ENCODE measurements at regions not wholly inside any gene's neighbourhood (a gene's known extent, or its start where the extent isn't known, plus 50 kb on each side); places are given as distances from the start of the nearest gene placed in this dataset.

DNA sequence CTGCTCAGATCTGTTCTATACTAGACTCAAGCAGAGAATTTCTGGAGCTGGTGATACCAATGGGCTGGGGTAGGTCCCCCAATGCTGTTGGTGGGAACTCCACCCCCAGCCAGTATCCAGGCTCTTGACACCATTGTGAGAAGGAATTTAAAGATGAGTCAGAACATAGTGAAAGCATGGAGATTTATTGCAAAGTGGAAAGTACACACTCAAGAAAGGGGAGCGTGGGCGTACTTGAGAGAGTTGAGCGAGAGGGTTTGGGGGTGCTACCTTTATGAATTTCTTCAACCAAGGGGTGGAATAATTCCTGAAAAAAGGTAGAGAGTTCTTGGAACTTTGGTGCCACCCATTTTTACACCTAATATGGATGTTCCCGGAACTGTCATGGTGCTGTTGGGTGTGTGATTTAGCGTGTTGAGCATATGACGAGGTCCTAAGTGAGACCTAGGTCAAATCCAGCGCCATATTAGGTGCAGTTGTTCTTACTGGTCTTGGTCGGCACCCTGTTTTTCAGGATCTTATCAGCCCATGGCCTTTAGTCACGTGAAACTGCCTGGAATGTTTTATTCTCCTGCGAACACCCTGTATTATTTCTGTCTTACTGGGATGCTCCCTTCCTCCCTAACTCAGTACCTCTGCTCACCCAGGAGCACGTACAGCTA, 122.0 kb upstream of the AHR start:
- Histone ChIP-seq H2AFZ (ENCODE audit: low read length) (no peak overlapping the region), H3K4me1 (ENCODE audit: insufficient read depth, low read length) (no peaks in the 10 kb centered on the region), H2BK120ac (ENCODE audit: low read depth, low read length, poor library complexity, severe bottlenecking) (no peak overlapping the region), H3K79me1 (ENCODE audit: insufficient read depth, low read depth, low read length, poor library complexity, severe bottlenecking) (no peaks in the 10 kb centered on the region), H3K23ac (ENCODE audit: insufficient read length, low read depth, low read length) (no peak overlapping the region), H4K20me1 (ENCODE audit: control insufficient read depth, insufficient read depth, insufficient read length) (no peaks in the 10 kb centered on the region), H3K9me3 (ENCODE audit: control insufficient read depth, low read depth, low read length) (no peaks in the 10 kb centered on the region), H2BK12ac (ENCODE audit: insufficient read length, low read depth, low read length) (no peak overlapping the region), H3K14ac (ENCODE audit: insufficient read depth, low read length) (peak overlapping the region; percentile 57; the same call in 1 of the 2 replicates), H4K8ac (replicated peaks; ENCODE audit: insufficient read length, low read depth, low read length) (no peak overlapping the region), H2BK20ac (ENCODE audit: low read depth, low read length, poor library complexity, severe bottlenecking) (no peak overlapping the region), H3T11ph (ENCODE audit: low read length) (no peak overlapping the region), H4K91ac (ENCODE audit: insufficient read length, low read depth, low read length) (no peak overlapping the region), H2AK5ac (ENCODE audit: insufficient read length, low read length) (no peak overlapping the region), H3K23me2 (ENCODE audit: insufficient read length, low read depth, low read length, poor library complexity, severe bottlenecking) (no peaks in the 10 kb centered on the region), H3K79me2 (ENCODE audit: insufficient read depth, low read length) (no peaks in the 10 kb centered on the region), H3K56ac (ENCODE audit: insufficient read length, low read depth, low read length) (no peak overlapping the region), H3K4ac (ENCODE audit: low read depth, low read length) (no peak overlapping the region), H3K27me3 (ENCODE audit: insufficient read depth, low read length) (no peaks in the 10 kb centered on the region), H3K18ac (ENCODE audit: insufficient read length, low read depth, low read length) (no peak overlapping the region), H3K9ac (ENCODE audit: extremely low read depth, insufficient read length, low read length) (no peak overlapping the region), H3K4me2 (ENCODE audit: insufficient read depth, insufficient read length, low read length) (no peak overlapping the region), H2BK5ac (ENCODE audit: insufficient read length, low read length) (no peak overlapping the region), H2BK15ac (ENCODE audit: low read depth, low read length) (no peak overlapping the region), H3K27ac (ENCODE audit: insufficient read length, low read depth, low read length) (no peak overlapping the region), H4K5ac (ENCODE audit: insufficient read length, low read depth, low read length) (no peak overlapping the region)
- no peak for DNase-seq
- Mint-ChIP-seq H3K9me3 (no peaks in the 10 kb centered on the region), H3K27me3 (ENCODE audit: low read depth) (no peaks in the 10 kb centered on the region), H3K4me1 (peaks cover 4% of the 10 kb centered on the region in 2 experiments; a peak in 2 of 4 replicates), H3K4me3 (no peak overlapping the region; a peak in 1 of 5 replicates), H3K27ac (peak overlapping the region in 2 of 3 experiments; percentile 19 to 63; a peak in 2 of 7 replicates), H3K36me3 (ENCODE audit: insufficient read depth in 1 of 3, low read depth in 3 of 3) (no peaks in the 10 kb centered on the region)
- WGBS (ENCODE audit: extremely low coverage, insufficient read length, low lambda C conversion rate) = no CpG with 5 or more reads among the region's 11 CpGs
- TF ChIP-seq CTCF (conservative IDR thresholded peaks at IDR 0.05) = no peak
